ENCODE measurements at regions not wholly inside any gene's neighbourhood (a gene's known extent, or its start where the extent isn't known, plus 50 kb on each side); places are given as distances from the start of the nearest gene placed in this dataset.

GRCh38 chr3:23664459-23664858, 141.3 kb upstream of the UBE2E1 start:
- H3K27ac Mint-ChIP-seq (ENCODE audit: unreplicated experiment): no peak overlapping the region
- H3K9me3 Mint-ChIP-seq (ENCODE audit: low read depth): no peaks in the 10 kb centered on the region
- peaks cover 21% of the 10 kb centered on the region for H3K4me1 Mint-ChIP-seq (ENCODE audit: low read depth)
- no peak for TF ChIP-seq CTCF (IDR thresholded peaks at IDR 0.05)
- no peaks in the 10 kb centered on the region for H3K36me3 Mint-ChIP-seq (ENCODE audit: low read depth)
- H3K27me3 Mint-ChIP-seq (ENCODE audit: low read depth): no peaks in the 10 kb centered on the region
- H3K4me3 Mint-ChIP-seq (ENCODE audit: unreplicated experiment): no peak overlapping the region
- no peak for DNase-seq (ENCODE audit: low spot score)

- no peak for DNase-seq (ENCODE audit: low spot score)
- H3K27ac Mint-ChIP-seq (ENCODE audit: unreplicated experiment): no peak overlapping the region
- H3K27me3 Mint-ChIP-seq (ENCODE audit: low read depth): no peaks in the 10 kb centered on the region
- H3K36me3 Mint-ChIP-seq (ENCODE audit: low read depth): no peaks in the 10 kb centered on the region
- no peak for TF ChIP-seq CTCF (IDR thresholded peaks at IDR 0.05)
- H3K4me1 Mint-ChIP-seq (ENCODE audit: low read depth): peaks cover 25% of the 10 kb centered on the region
- H3K9me3 Mint-ChIP-seq (ENCODE audit: low read depth): no peaks in the 10 kb centered on the region
- no peak overlapping the region for H3K4me3 Mint-ChIP-seq (ENCODE audit: unreplicated experiment)
Measured at GRCh38 chr3:23665741-23666140, 140.0 kb upstream of the UBE2E1 start.

GRCh38 chr3:23666818-23667217, 138.9 kb upstream of the UBE2E1 start:
- H3K4me3 Mint-ChIP-seq (ENCODE audit: unreplicated experiment): no peak overlapping the region
- DNase-seq (ENCODE audit: low spot score): no peak
- H3K9me3 Mint-ChIP-seq (ENCODE audit: low read depth): no peaks in the 10 kb centered on the region
- no peaks in the 10 kb centered on the region for H3K36me3 Mint-ChIP-seq (ENCODE audit: low read depth)
- H3K4me1 Mint-ChIP-seq (ENCODE audit: low read depth): peaks cover 27% of the 10 kb centered on the region
- no peaks in the 10 kb centered on the region for H3K27me3 Mint-ChIP-seq (ENCODE audit: low read depth)
- no peak for TF ChIP-seq CTCF (IDR thresholded peaks at IDR 0.05)
- H3K27ac Mint-ChIP-seq (ENCODE audit: unreplicated experiment): no peak overlapping the region

GRCh38 chr3:23667536-23668429, 138.0 kb upstream of the UBE2E1 start:
- no peak for DNase-seq (ENCODE audit: low spot score)
- peaks cover 27% of the 10 kb centered on the region for H3K4me1 Mint-ChIP-seq (ENCODE audit: low read depth)
- H3K27ac Mint-ChIP-seq (ENCODE audit: unreplicated experiment): peak overlapping the region; percentile 82
- H3K4me3 Mint-ChIP-seq (ENCODE audit: unreplicated experiment): no peak overlapping the region
- no peaks in the 10 kb centered on the region for H3K9me3 Mint-ChIP-seq (ENCODE audit: low read depth)
- TF ChIP-seq CTCF (IDR thresholded peaks at IDR 0.05): no peak
- H3K36me3 Mint-ChIP-seq (ENCODE audit: low read depth): no peaks in the 10 kb centered on the region
- no peaks in the 10 kb centered on the region for H3K27me3 Mint-ChIP-seq (ENCODE audit: low read depth)

GRCh38 chr3:23668430-23668904, 137.3 kb upstream of the UBE2E1 start:
- Mint-ChIP-seq H3K4me1 (ENCODE audit: low read depth) (peaks cover 27% of the 10 kb centered on the region), H3K36me3 (ENCODE audit: low read depth) (no peaks in the 10 kb centered on the region), H3K27me3 (ENCODE audit: low read depth) (no peaks in the 10 kb centered on the region), H3K27ac (ENCODE audit: unreplicated experiment) (peak overlapping the region; percentile 82), H3K4me3 (ENCODE audit: unreplicated experiment) (no peak overlapping the region), H3K9me3 (ENCODE audit: low read depth) (no peaks in the 10 kb centered on the region)
- no peak for DNase-seq (ENCODE audit: low spot score)
- no peak for TF ChIP-seq CTCF (IDR thresholded peaks at IDR 0.05)

Data from chondrocyte (in vitro differentiated cells).